BJ (cell line): ENCODE measurements at regions not wholly inside any gene's neighbourhood (a gene's known extent, or its start where the extent isn't known, plus 50 kb on each side); places are given as distances from the start of the nearest gene placed in this dataset.
"Not testable (repeated sequence)": the region's sequence is repeated elsewhere in the genome, so short reads cannot be mapped to it uniquely, and the experiment has no call there.

ENCODE experiments used
- CTCF ChIA-PET: fragments of 350-600 bp; formaldehyde crosslinking; extraction: SDS; loops from one replicate; lab custom pipeline; 2021; ENCODE audit warnings: antibody characterized with exemption, inconsistent platforms; lab: Yijun Ruan, JAX
- POLR2A ChIA-PET: fragments of 300-600 bp; sonication (Branson Sonifier 250); formaldehyde crosslinking; extraction: SDS; loops from one replicate; lab custom pipeline; 2021; ENCODE audit warnings: antibody characterized with exemption; lab: Charles Lee
- DNase-seq: peaks from one replicate; pipeline ENCODE4 v3.0.0-alpha.2; 2011; ENCODE audit warnings: low read depth
- H3K27me3 ChIP-seq: 2 replicates; pipeline ENCODE4 v1.6.0; 2011; ENCODE audit warnings: low read length; ENCODE audit not compliant: control insufficient read depth, insufficient read depth
- H3K36me3 ChIP-seq: 2 replicates; pipeline ENCODE4 v1.5.1; 2011; ENCODE audit warnings: low read length; ENCODE audit not compliant: control insufficient read depth, insufficient read depth
- H3K4me3 ChIP-seq: 2 replicates; pipeline ENCODE4 v1.5.1; 2011; ENCODE audit warnings: low read depth, mild to moderate bottlenecking, control low read depth, low read length
- CTCF ChIP-seq: IDR thresholded peaks from 2 replicates; pipeline ENCODE4 v1.5.1; 2011; ENCODE audit warnings: low read depth, mild to moderate bottlenecking, control low read depth, inconsistent platforms, low read length, moderate library complexity; ENCODE audit not compliant: insufficient read depth

- POLR2A ChIA-PET = no interaction called here
- H3K36me3 ChIP-seq = no peaks in the 10 kb centered on the region
- no peak for TF ChIP-seq CTCF
- no peak overlapping the region for H3K4me3 ChIP-seq
- CTCF ChIA-PET = no interaction called here
- DNase-seq = no peak
- H3K27me3 ChIP-seq = no peaks in the 10 kb centered on the region
Measured at GRCh38 chr2:125822746-125823145, 833.2 kb upstream of the GYPC start.

- CTCF ChIA-PET = not testable (repeated sequence)
Measured at GRCh38 chr2:125825781-125826180, 830.2 kb upstream of the GYPC start.

GRCh38 chr2:125837128-125837527, 818.8 kb upstream of the GYPC start:
- no peaks in the 10 kb centered on the region for H3K36me3 ChIP-seq
- H3K4me3 ChIP-seq = no peak overlapping the region
- no peak for TF ChIP-seq CTCF
- no peak for DNase-seq
- POLR2A ChIA-PET = no interaction called here
- CTCF ChIA-PET = no interaction called here
- H3K27me3 ChIP-seq = no peaks in the 10 kb centered on the region

More at GRCh38 chr2:125825781-125826180, 830.2 kb upstream of the GYPC start:
- DNase-seq, H3K27me3 ChIP-seq, H3K4me3 ChIP-seq, H3K36me3 ChIP-seq, POLR2A ChIA-PET: not testable (repeated sequence)

- H3K27me3 ChIP-seq = no peaks in the 10 kb centered on the region
- DNase-seq = no peak
- CTCF ChIA-PET = no interaction called here
- H3K4me3 ChIP-seq = no peak overlapping the region
- no peaks in the 10 kb centered on the region for H3K36me3 ChIP-seq
- TF ChIP-seq CTCF = no peak
- POLR2A ChIA-PET = no interaction called here
Measured at GRCh38 chr2:125837611-125838010, 818.3 kb upstream of the GYPC start.

- CTCF ChIA-PET = no interaction called here
- no peak for DNase-seq
- POLR2A ChIA-PET = no interaction called here
- no peak for TF ChIP-seq CTCF
- Histone ChIP-seq H3K4me3 (no peak overlapping the region), H3K36me3 (no peaks in the 10 kb centered on the region), H3K27me3 (no peaks in the 10 kb centered on the region)
Measured at GRCh38 chr2:125839945-125840344, 816.0 kb upstream of the GYPC start.

- POLR2A ChIA-PET = no interaction called here
- H3K4me3 ChIP-seq = no peak overlapping the region
- no peaks in the 10 kb centered on the region for H3K36me3 ChIP-seq
- no peaks in the 10 kb centered on the region for H3K27me3 ChIP-seq
- no peak for TF ChIP-seq CTCF
- CTCF ChIA-PET = no interaction called here
- DNase-seq = no peak
Measured at GRCh38 chr2:125842041-125842440, 813.9 kb upstream of the GYPC start.
